ENCODE measurements at regions not wholly inside any gene's neighbourhood (a gene's known extent, or its start where the extent isn't known, plus 50 kb on each side); places are given as distances from the start of the nearest gene placed in this dataset.
"Not testable (repeated sequence)": the region's sequence is repeated elsewhere in the genome, so short reads cannot be mapped to it uniquely, and the experiment has no call there.

- no peak for TF ChIP-seq CTCF (IDR thresholded peaks at IDR 0.05; ENCODE audit: unreplicated experiment in 3 of 3)
- no peaks in the 10 kb centered on the region for H3K27me3 Mint-ChIP-seq (ENCODE audit: low read depth)
- H3K9me3 Mint-ChIP-seq: peaks cover 8% of the 10 kb centered on the region
These were observed 1095.3 kb upstream of the CDH8 start for GRCh38 chr16:63131503-63131902.

GRCh38 chr16:63130942-63131341 lies 1094.7 kb upstream of the CDH8 start:
- Mint-ChIP-seq H3K36me3 (ENCODE audit: low read depth) (no peaks in the 10 kb centered on the region), H3K4me3 (no peak overlapping the region), H3K27me3 (ENCODE audit: low read depth) (no peaks in the 10 kb centered on the region), H3K9me3 (peaks cover 8% of the 10 kb centered on the region), H3K4me1 (no peaks in the 10 kb centered on the region), H3K27ac (no peak overlapping the region)
- TF ChIP-seq CTCF (IDR thresholded peaks at IDR 0.05; ENCODE audit: unreplicated experiment in 3 of 3): no peak

More at GRCh38 chr16:63131503-63131902, 1095.3 kb upstream of the CDH8 start:
- H3K27ac Mint-ChIP-seq: no peak overlapping the region
- H3K36me3 Mint-ChIP-seq (ENCODE audit: low read depth): no peaks in the 10 kb centered on the region
- no peaks in the 10 kb centered on the region for H3K4me1 Mint-ChIP-seq
- H3K4me3 Mint-ChIP-seq: no peak overlapping the region

- Mint-ChIP-seq H3K4me1 (no peaks in the 10 kb centered on the region), H3K27me3 (ENCODE audit: low read depth) (no peaks in the 10 kb centered on the region), H3K36me3 (ENCODE audit: low read depth) (no peaks in the 10 kb centered on the region), H3K4me3 (no peak overlapping the region), H3K27ac (no peak overlapping the region), H3K9me3 (peaks cover 8% of the 10 kb centered on the region)
- TF ChIP-seq CTCF (IDR thresholded peaks at IDR 0.05; ENCODE audit: unreplicated experiment in 3 of 3): no peak
These were observed 1093.3 kb upstream of the CDH8 start for GRCh38 chr16:63129411-63130125.

GRCh38 chr16:63119905-63120304 lies 1083.7 kb upstream of the CDH8 start:
- not testable (repeated sequence) for H3K4me3 Mint-ChIP-seq, H3K27ac Mint-ChIP-seq, H3K9me3 Mint-ChIP-seq

GRCh38 chr16:63100082-63100481 lies 1063.8 kb upstream of the CDH8 start:
- H3K4me1 Mint-ChIP-seq: peaks cover 4% of the 10 kb centered on the region
- no peaks in the 10 kb centered on the region for H3K36me3 Mint-ChIP-seq (ENCODE audit: low read depth)
- H3K27ac Mint-ChIP-seq: no peak overlapping the region
- TF ChIP-seq CTCF (IDR thresholded peaks at IDR 0.05; ENCODE audit: unreplicated experiment in 3 of 3): no peak
- H3K4me3 Mint-ChIP-seq: no peak overlapping the region
- no peaks in the 10 kb centered on the region for H3K9me3 Mint-ChIP-seq
- H3K27me3 Mint-ChIP-seq (ENCODE audit: low read depth): no peaks in the 10 kb centered on the region

More at GRCh38 chr16:63119905-63120304, 1083.7 kb upstream of the CDH8 start:
- not testable (repeated sequence) for H3K27me3 Mint-ChIP-seq (ENCODE audit: low read depth); H3K4me1 Mint-ChIP-seq; H3K36me3 Mint-ChIP-seq (ENCODE audit: low read depth)

- Mint-ChIP-seq H3K4me1 (no peaks in the 10 kb centered on the region), H3K4me3 (no peak overlapping the region)
- TF ChIP-seq CTCF (IDR thresholded peaks at IDR 0.05; ENCODE audit: unreplicated experiment in 3 of 3): no peak
These were observed 1060.6 kb upstream of the CDH8 start for GRCh38 chr16:63096857-63097256.

More at GRCh38 chr16:63096857-63097256, 1060.6 kb upstream of the CDH8 start:
- H3K27ac Mint-ChIP-seq: no peak overlapping the region
- no peaks in the 10 kb centered on the region for H3K27me3 Mint-ChIP-seq (ENCODE audit: low read depth)
- no peaks in the 10 kb centered on the region for H3K9me3 Mint-ChIP-seq
- no peaks in the 10 kb centered on the region for H3K36me3 Mint-ChIP-seq (ENCODE audit: low read depth)

Measured in nephron (organoid).